Upper lobe of right lung (tissue), 1 donor: ENCODE measurements at regions not wholly inside any gene's neighbourhood (a gene's known extent, or its start where the extent isn't known, plus 50 kb on each side); places are given as distances from the start of the nearest gene placed in this dataset.
"Not testable (repeated sequence)": the region's sequence is repeated elsewhere in the genome, so short reads cannot be mapped to it uniquely, and the experiment has no call there.

Experiments used
- ATAC-seq: fragments of 200-7000 bp; cut with Tn5 transposase; one replicate; pipeline ENCODE4 v1.9.1; 2020; ENCODE audit warnings: mild to moderate bottlenecking, moderate library complexity
- DNase-seq: peaks from one replicate; pipeline ENCODE4 v3.0.0-alpha.2; 2020
- H3K27ac ChIP-seq: fragments of 200-600 bp; one replicate; pipeline ENCODE4 v1.8.0; 2022
- H3K27me3 ChIP-seq: fragments of 200-600 bp; one replicate; pipeline ENCODE4 v1.8.0; 2022; ENCODE audit warnings: mild to moderate bottlenecking
- H3K36me3 ChIP-seq: fragments of 200-600 bp; one replicate; pipeline ENCODE4 v1.8.0; 2022
- H3K4me1 ChIP-seq: fragments of 200-600 bp; one replicate; pipeline ENCODE4 v1.8.0; 2022
- H3K4me3 ChIP-seq: fragments of 200-600 bp; one replicate; pipeline ENCODE4 v1.8.0; 2022; ENCODE audit warnings: mild to moderate bottlenecking
- H3K9me3 ChIP-seq: fragments of 200-600 bp; one replicate; pipeline ENCODE4 v1.8.0; 2022
- CTCF ChIP-seq: fragments of 200-600 bp; IDR thresholded peaks from one replicate; pipeline ENCODE4 v1.8.0; 2022; ENCODE audit warnings: antibody characterized with exemption
- intact Hi-C: fragments of 100-400 bp; cut with DNase I; formaldehyde crosslinking; loops from one replicate; pipeline ENCODE4 v1.11.0; 2022
- donor health status: DM: no; HTN: yes; CAD: no; lungs with severe emphysema.

- Histone ChIP-seq H3K36me3 (no peaks in the 10 kb centered on the region), H3K27ac (no peak overlapping the region), H3K9me3 (no peaks in the 10 kb centered on the region), H3K27me3 (no peaks in the 10 kb centered on the region), H3K4me3 (no peak overlapping the region), H3K4me1 (no peaks in the 10 kb centered on the region)
- ATAC-seq = no peak
- intact Hi-C loops = loop anchor here (5.0 kb wide), 1 partner anchor 52 kb away; no protein-coding TSS in a partner anchor
- TF ChIP-seq CTCF = no peak
- DNase-seq = no peak
Measured at GRCh38 chr16:35574011-35574410, 2114.6 kb downstream of the TP53TG3F start.

DNA sequence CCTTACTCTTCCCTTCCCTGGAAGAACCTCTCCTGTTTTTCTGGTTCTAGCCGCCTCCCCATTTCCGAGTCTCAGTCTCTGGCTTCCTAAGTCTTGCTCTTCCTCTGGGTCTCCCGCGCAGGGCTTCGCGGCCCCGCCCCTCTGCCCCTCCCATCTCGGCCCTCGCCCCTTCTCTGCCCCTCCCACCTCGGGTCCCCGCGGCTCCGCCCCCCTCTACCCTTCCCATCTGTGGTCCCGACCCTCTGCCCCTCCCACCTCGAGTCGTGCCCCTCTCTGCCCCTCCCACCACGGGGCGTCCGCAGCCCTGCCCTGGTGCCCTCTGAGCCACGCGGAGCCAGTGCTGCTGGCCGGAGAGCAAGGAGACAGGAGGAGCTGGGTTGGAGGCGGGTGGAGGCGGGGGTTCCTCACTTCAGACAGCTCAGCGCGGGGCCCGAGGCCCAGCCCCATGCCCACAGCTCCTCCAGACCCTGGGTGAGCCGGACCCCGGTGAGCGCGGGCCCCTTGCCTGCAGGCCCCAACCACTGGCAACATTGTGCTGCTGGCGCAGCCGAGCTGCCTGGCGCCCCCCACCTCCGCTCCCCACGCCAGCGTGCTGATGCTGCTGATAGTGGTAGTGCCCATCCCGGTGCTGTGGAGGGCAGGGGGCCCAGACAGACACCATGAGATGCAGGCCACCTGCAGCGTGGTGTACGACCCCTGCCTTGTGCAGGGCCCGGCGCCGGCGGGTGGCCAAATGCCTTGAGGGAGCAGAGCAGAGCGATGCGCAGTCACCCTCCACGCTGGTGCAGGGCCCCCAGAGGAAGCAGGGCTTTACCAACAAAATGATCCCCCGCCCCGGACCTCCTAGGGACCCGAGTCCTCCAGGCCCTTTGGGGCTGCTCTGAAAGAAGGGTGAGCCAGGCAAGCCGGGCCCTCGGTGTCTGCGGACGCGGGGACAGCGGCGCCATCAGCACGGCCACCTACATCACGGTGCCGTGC, 2115.3 kb downstream of the TP53TG3F start:
- no peaks in the 10 kb centered on the region for H3K36me3 ChIP-seq
- no peaks in the 10 kb centered on the region for H3K27me3 ChIP-seq
- H3K4me1 ChIP-seq = no peaks in the 10 kb centered on the region
- peaks cover 4% of the 10 kb centered on the region for H3K9me3 ChIP-seq
- intact Hi-C loops = loop anchor here (5.0 kb wide), 1 partner anchor 52 kb away; no protein-coding TSS in a partner anchor
- ATAC-seq (peak; percentile 5), DNase-seq (no peak)
- no peak overlapping the region for H3K27ac ChIP-seq
- no peak overlapping the region for H3K4me3 ChIP-seq
- no peak for TF ChIP-seq CTCF

DNA sequence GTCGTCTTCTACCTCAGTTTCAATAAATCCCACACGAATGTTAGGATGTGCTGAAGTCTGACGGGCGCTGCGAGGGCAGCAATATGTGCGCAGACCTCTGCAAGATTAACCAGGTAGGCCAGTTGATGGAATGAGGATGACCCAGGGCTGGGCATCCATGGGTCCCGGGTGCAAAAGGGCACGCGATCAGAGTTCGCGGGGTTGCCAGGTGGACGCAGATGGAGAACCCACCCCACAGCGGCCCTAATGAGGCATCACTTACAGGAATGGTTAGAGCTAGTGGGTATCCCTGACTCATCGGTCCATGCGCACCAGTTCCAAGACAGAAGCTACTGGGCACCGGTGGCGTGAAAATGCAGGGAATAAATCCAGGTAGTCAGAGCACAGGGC, 2116.0 kb downstream of the TP53TG3F start:
- ATAC-seq (no peak), DNase-seq (no peak)
- H3K36me3 ChIP-seq = no peaks in the 10 kb centered on the region
- intact Hi-C loops = no loop called here
- H3K4me1 ChIP-seq = no peaks in the 10 kb centered on the region
- no peak for TF ChIP-seq CTCF
- H3K9me3 ChIP-seq = peaks cover 4% of the 10 kb centered on the region
- no peaks in the 10 kb centered on the region for H3K27me3 ChIP-seq
- no peak overlapping the region for H3K4me3 ChIP-seq
- H3K27ac ChIP-seq = no peak overlapping the region

- ATAC-seq (no peak), DNase-seq (no peak)
- Histone ChIP-seq H3K9me3 (no peaks in the 10 kb centered on the region), H3K36me3 (no peaks in the 10 kb centered on the region), H3K4me1 (no peaks in the 10 kb centered on the region), H3K4me3 (no peak overlapping the region), H3K27me3 (no peaks in the 10 kb centered on the region), H3K27ac (no peak overlapping the region)
- TF ChIP-seq CTCF = no peak
- intact Hi-C loops = no loop called here
Measured at GRCh38 chr16:35585411-35585810, 2126.0 kb downstream of the TP53TG3F start.

- intact Hi-C loops, H3K36me3 ChIP-seq, H3K4me1 ChIP-seq, H3K27ac ChIP-seq, H3K4me3 ChIP-seq, DNase-seq, ATAC-seq, H3K9me3 ChIP-seq, H3K27me3 ChIP-seq: not testable (repeated sequence)
Measured at GRCh38 chr16:35590913-35591312, 2131.5 kb downstream of the TP53TG3F start.

- H3K27ac ChIP-seq = no peak overlapping the region
- no peaks in the 10 kb centered on the region for H3K9me3 ChIP-seq
- intact Hi-C loops = no loop called here
- no peaks in the 10 kb centered on the region for H3K4me1 ChIP-seq
- H3K4me3 ChIP-seq = no peak overlapping the region
- DNase-seq (no peak), ATAC-seq (no peak)
- TF ChIP-seq CTCF = no peak
- no peaks in the 10 kb centered on the region for H3K27me3 ChIP-seq
- H3K36me3 ChIP-seq = no peaks in the 10 kb centered on the region
Measured at GRCh38 chr16:35596467-35596866, 2137.1 kb downstream of the TP53TG3F start.
